HUES48 (cell line): ENCODE measurements at regions not wholly inside any gene's neighbourhood (a gene's known extent, or its start where the extent isn't known, plus 50 kb on each side); places are given as distances from the start of the nearest gene placed in this dataset.

ENCODE experiments used
- H3K27ac ChIP-seq: one replicate; pipeline ENCODE4 v1.7.0; 2013; ENCODE audit warnings: low read depth, low read length, inconsistent platforms
- H3K27me3 ChIP-seq: 2 replicates; pipeline ENCODE4 v1.6.1; 2013; ENCODE audit warnings: mild to moderate bottlenecking, low read length; ENCODE audit not compliant: control insufficient read depth, insufficient read depth
- H3K36me3 ChIP-seq: 2 replicates; pipeline ENCODE4 v1.6.1; 2013; ENCODE audit warnings: low read length; ENCODE audit not compliant: control insufficient read depth, insufficient read depth
- H3K4me1 ChIP-seq: 2 replicates; pipeline ENCODE4 v1.6.1; 2013; ENCODE audit warnings: mild to moderate bottlenecking, low read length; ENCODE audit not compliant: control insufficient read depth, insufficient read depth
- H3K4me3 ChIP-seq: 2 replicates; pipeline ENCODE4 v1.5.1; 2013; ENCODE audit warnings: mild to moderate bottlenecking, low read depth, low read length
- H3K9ac ChIP-seq: 2 replicates; pipeline ENCODE4 v1.6.1; 2013; ENCODE audit warnings: mild to moderate bottlenecking, low read depth, low read length, moderate library complexity
- H3K9me3 ChIP-seq: 2 replicates; pipeline ENCODE4 v1.6.1; 2013; ENCODE audit warnings: low read length; ENCODE audit not compliant: control insufficient read depth, insufficient read depth

- H3K9me3 ChIP-seq: no peaks in the 10 kb centered on the region
Observed at GRCh38 chr13:82797876-82798275, 1084.4 kb downstream of the SLITRK1 start.

GRCh38 chr13:82791035-82791434, 1091.2 kb downstream of the SLITRK1 start:
- no peaks in the 10 kb centered on the region for H3K9me3 ChIP-seq
- no peak overlapping the region for H3K4me3 ChIP-seq
- no peaks in the 10 kb centered on the region for H3K4me1 ChIP-seq
- H3K27me3 ChIP-seq: no peaks in the 10 kb centered on the region
- H3K36me3 ChIP-seq: no peaks in the 10 kb centered on the region
- no peak overlapping the region for H3K27ac ChIP-seq
- no peak overlapping the region for H3K9ac ChIP-seq

More at GRCh38 chr13:82797876-82798275, 1084.4 kb downstream of the SLITRK1 start:
- Histone ChIP-seq H3K9ac (no peak overlapping the region), H3K27ac (no peak overlapping the region), H3K4me3 (no peak overlapping the region), H3K27me3 (no peaks in the 10 kb centered on the region), H3K36me3 (no peaks in the 10 kb centered on the region), H3K4me1 (peaks cover 7% of the 10 kb centered on the region; the same call in 1 of the 2 replicates)

GRCh38 chr13:82772816-82773215, 1109.5 kb downstream of the SLITRK1 start:
- H3K4me3 ChIP-seq: no peak overlapping the region
- H3K27me3 ChIP-seq: no peaks in the 10 kb centered on the region
- H3K9ac ChIP-seq: no peak overlapping the region
- no peaks in the 10 kb centered on the region for H3K36me3 ChIP-seq
- H3K9me3 ChIP-seq: no peaks in the 10 kb centered on the region
- no peak overlapping the region for H3K27ac ChIP-seq
- H3K4me1 ChIP-seq: no peaks in the 10 kb centered on the region

GRCh38 chr13:82766732-82767321, 1115.4 kb downstream of the SLITRK1 start:
- Histone ChIP-seq H3K9me3 (0 out of 2 replicates have a peak, but pooled peaks cover 11% of the 10 kb centered on the region), H3K27me3 (no peaks in the 10 kb centered on the region), H3K27ac (no peak overlapping the region), H3K4me3 (no peak overlapping the region), H3K36me3 (no peaks in the 10 kb centered on the region), H3K9ac (no peak overlapping the region), H3K4me1 (no peaks in the 10 kb centered on the region)

- H3K4me1 ChIP-seq: no peaks in the 10 kb centered on the region
- no peak overlapping the region for H3K9ac ChIP-seq
- no peak overlapping the region for H3K27ac ChIP-seq
- H3K9me3 ChIP-seq: no peaks in the 10 kb centered on the region
- no peaks in the 10 kb centered on the region for H3K27me3 ChIP-seq
- H3K4me3 ChIP-seq: no peak overlapping the region
- H3K36me3 ChIP-seq: no peaks in the 10 kb centered on the region
Observed at GRCh38 chr13:82758044-82758443, 1124.2 kb downstream of the SLITRK1 start.

- Histone ChIP-seq H3K9me3 (no peaks in the 10 kb centered on the region), H3K27me3 (no peaks in the 10 kb centered on the region), H3K27ac (no peak overlapping the region), H3K36me3 (no peaks in the 10 kb centered on the region), H3K4me1 (peaks cover 36% of the 10 kb centered on the region), H3K9ac (no peak overlapping the region), H3K4me3 (no peak overlapping the region)
Observed at GRCh38 chr13:82751206-82751605, 1131.1 kb downstream of the SLITRK1 start.

- Histone ChIP-seq H3K27me3 (no peaks in the 10 kb centered on the region), H3K27ac (no peak overlapping the region), H3K36me3 (no peaks in the 10 kb centered on the region), H3K9me3 (no peaks in the 10 kb centered on the region), H3K9ac (no peak overlapping the region), H3K4me1 (peaks cover 44% of the 10 kb centered on the region), H3K4me3 (no peak overlapping the region)
Observed at GRCh38 chr13:82749551-82749950, 1132.7 kb downstream of the SLITRK1 start.

- H3K36me3 ChIP-seq: no peaks in the 10 kb centered on the region
- H3K27me3 ChIP-seq: no peaks in the 10 kb centered on the region
- peak overlapping the region; percentile 18; the same call in 1 of the 2 replicates for H3K4me3 ChIP-seq
- no peak overlapping the region for H3K9ac ChIP-seq
- peak overlapping the region; percentile 92 for H3K27ac ChIP-seq
- no peaks in the 10 kb centered on the region for H3K9me3 ChIP-seq
- peaks cover 44% of the 10 kb centered on the region for H3K4me1 ChIP-seq
Observed at GRCh38 chr13:82747958-82748357, 1134.3 kb downstream of the SLITRK1 start.

- peaks cover 44% of the 10 kb centered on the region for H3K4me1 ChIP-seq
- H3K9me3 ChIP-seq: no peaks in the 10 kb centered on the region
- peak overlapping the region; percentile 18; the same call in 1 of the 2 replicates for H3K4me3 ChIP-seq
- H3K9ac ChIP-seq: peak overlapping the region; percentile 9; the same call in 1 of the 2 replicates
- no peaks in the 10 kb centered on the region for H3K27me3 ChIP-seq
- H3K27ac ChIP-seq: peak overlapping the region; percentile 92
- H3K36me3 ChIP-seq: no peaks in the 10 kb centered on the region
Observed at GRCh38 chr13:82747291-82747690, 1135.0 kb downstream of the SLITRK1 start.

GRCh38 chr13:82740442-82740841, 1141.8 kb downstream of the SLITRK1 start:
- peaks cover under 1% of the 10 kb centered on the region; the same call in 1 of the 2 replicates for H3K4me1 ChIP-seq
- H3K9me3 ChIP-seq: 0 out of 2 replicates have a peak, but pooled peaks cover 7% of the 10 kb centered on the region
- H3K27me3 ChIP-seq: no peaks in the 10 kb centered on the region
- H3K36me3 ChIP-seq: no peaks in the 10 kb centered on the region
- H3K27ac ChIP-seq: no peak overlapping the region
- no peak overlapping the region for H3K9ac ChIP-seq
- H3K4me3 ChIP-seq: no peak overlapping the region

GRCh38 chr13:82739881-82740280, 1142.4 kb downstream of the SLITRK1 start:
- Histone ChIP-seq H3K36me3 (no peaks in the 10 kb centered on the region), H3K4me3 (no peak overlapping the region), H3K27ac (no peak overlapping the region), H3K27me3 (no peaks in the 10 kb centered on the region), H3K9me3 (0 out of 2 replicates have a peak, but pooled peaks cover 7% of the 10 kb centered on the region), H3K9ac (no peak overlapping the region), H3K4me1 (no peaks in the 10 kb centered on the region)
